ENCODE measurements at regions not wholly inside any gene's neighbourhood (a gene's known extent, or its start where the extent isn't known, plus 50 kb on each side); places are given as distances from the start of the nearest gene placed in this dataset.

GRCh38 chr11:15821451-15821850, 534.9 kb downstream of the SOX6 start:
- no peak for TF ChIP-seq CTCF (IDR thresholded peaks at IDR 0.05)
- no peak for TF ChIP-seq POLR2A (IDR thresholded peaks at IDR 0.05)
